ENCODE measurements at regions not wholly inside any gene's neighbourhood (a gene's known extent, or its start where the extent isn't known, plus 50 kb on each side); places are given as distances from the start of the nearest gene placed in this dataset.
"Not testable (repeated sequence)": the region's sequence is repeated elsewhere in the genome, so short reads cannot be mapped to it uniquely, and the experiment has no call there.

DNA sequence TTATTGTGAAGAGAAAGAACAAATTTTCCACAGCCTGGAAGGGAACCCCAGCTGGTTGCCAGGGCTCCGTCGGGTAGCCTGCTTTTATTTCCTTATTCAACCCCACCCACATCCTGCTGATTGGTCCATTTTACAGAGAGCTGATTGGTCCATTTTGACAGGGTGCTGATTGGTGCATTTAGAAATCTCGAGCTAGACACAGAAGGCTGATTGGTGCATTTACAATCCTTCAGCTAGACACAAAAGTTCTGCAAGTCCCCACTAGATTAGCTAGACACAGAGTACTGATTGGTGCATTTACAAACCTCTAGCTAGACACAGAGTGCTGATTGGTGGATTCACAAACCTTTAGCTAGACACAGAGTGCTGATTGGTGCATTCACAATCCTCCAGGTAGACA is 241.1 kb downstream of the TFEC start:
- not testable (repeated sequence) for DNase-seq

DNA sequence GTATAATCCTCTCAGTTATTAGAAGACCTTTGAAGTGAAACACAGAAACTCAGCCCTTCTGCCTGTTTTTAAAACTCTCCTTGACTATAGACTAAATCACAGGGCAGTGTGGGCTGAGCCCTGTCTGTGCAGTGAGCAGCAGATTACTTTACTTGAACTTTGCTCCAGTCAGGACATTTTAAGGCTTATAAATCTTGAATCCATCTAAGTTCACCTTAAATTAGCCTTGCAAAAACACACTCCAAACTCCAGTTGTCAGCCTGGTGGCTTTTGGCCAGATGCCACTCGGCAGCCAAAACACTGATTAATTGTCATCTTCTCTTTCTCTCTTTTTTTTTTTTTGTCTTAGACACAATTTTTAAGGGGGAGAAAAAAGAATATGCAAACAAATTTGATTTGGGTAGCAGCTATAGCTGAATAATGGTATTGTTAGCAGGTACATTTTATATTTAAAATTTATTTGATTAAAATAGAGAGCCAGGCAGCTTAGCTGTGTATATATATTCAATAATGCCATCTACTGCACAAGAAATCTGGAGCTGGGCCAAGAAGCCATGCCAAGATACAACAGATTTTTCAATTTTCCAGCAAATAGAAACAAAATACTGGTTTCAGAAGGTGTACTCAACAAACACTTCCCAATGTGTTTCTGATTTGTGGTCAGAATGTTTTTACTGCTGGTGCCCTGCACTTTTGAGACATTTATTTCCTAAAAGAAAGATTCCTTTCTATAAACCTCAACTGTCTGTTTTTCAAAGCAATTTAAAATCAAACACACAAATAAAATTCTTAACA is 247.7 kb downstream of the TFEC start:
- DNase-seq, result peak; percentile 19

DNA sequence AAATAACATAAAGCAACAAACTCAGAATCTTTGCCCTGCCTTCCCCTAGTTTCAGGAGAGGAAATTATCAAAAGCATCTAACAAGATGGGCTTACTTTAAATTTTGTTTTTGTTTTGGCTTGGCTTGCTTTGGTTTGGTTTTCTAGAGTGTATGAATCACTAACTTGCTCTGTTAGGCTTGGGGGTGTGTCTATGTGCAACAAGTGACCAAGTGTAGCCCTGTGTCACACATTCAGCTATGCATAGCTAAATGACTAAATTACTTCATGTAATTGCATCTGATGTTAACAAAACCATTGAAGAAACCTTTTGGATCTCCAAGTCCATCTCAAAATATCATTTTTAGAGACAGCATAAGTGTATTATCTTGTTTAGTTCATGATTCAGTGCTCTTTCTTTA is 251.0 kb downstream of the TFEC start:
- no peak for DNase-seq

DNA sequence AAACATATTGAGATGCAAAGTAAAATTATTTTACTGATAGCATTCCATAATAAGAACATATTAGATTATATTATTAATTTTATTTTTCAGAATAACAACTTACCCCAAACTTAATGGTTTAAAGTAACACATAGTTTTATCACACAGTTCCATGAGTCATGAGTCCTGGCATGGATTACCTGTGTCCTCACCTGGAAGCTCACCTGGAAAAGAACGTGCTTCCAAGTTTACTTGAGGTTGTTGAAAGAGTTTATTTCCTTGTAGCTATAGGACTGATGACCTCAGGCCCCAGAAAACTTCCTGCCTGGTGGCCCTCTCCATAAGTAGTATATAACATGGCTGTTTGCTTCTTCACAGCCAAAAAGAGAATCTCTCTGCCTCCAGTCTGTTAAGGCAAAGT is 254.6 kb downstream of the TFEC start:
- DNase-seq, result no peak

DNA sequence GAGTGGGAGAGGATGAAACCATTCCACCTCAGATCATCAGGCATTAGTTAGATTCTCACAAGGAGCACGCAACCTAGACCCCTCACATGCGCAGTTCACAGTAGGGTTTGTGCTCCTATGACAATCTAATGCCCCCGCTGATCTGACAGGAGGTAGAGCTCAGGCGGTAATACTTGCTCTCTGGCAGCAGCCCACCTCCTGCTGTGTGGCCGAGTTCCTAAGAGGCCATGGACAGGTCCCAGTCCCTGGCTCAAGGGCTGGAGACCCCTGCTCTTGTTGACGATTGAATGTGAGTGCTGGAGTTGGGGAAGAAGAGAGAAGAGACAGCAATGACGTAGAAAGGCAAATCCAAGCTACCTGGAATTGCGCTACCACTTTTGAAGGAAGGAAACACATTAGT is 267.2 kb downstream of the TFEC start:
- no peak for DNase-seq

DNA sequence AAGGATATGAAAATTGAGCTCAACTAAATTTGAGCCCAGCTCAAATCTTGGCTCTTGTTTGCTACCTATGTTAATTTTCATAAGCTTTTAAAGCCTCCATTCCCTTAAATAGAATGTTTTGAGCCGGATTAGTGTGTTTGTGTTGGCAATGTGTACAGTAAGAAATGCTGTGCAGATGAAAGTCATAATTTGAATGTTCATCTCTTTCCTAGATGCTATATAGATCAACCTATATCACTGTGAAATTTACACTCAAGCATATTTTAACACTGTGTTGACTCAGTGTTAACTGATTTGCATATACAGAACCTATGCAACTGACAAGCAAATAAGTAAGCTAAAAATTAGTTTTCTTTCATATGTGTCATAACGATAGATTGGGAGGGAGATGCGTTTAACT is 272.5 kb downstream of the TFEC start:
- DNase-seq, result no peak

DNA sequence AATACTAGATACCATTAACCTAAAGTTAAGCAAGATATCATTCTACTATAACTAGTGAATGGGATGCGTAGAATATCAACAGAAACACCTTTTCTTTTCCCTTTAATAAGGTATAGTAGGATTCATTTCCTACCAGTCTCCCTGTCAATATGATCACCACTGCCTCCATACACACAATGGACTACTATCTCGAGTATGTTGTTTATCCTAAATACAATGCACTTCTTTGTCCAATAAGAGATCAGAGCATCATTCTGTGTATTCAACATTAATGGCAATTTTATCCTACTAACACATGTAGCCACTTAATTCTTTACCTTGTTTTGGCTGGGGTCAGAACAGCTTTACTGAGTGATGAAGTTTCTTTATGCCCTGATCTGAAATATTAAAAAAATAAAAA is 276.3 kb downstream of the TFEC start:
- no peak for DNase-seq

DNA sequence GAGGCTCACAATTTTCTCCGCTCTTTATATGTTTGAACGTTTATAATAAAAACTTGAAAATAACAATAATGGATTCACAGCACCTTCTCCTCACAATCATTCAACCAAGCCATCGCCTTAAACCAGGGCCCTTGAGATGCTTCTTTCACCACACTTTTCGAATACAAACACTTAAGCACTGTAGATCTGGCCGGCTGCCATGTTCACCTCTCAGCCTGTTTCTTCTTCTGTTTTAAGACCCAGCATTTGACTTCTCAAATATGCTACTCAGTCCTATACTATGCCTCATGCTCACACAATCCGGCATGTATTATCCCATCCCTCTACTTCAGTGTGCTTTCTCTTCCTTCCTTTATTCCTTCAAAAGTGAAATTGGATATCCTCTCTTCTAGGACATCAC is 280.6 kb downstream of the TFEC start:
- no peak for DNase-seq

DNA sequence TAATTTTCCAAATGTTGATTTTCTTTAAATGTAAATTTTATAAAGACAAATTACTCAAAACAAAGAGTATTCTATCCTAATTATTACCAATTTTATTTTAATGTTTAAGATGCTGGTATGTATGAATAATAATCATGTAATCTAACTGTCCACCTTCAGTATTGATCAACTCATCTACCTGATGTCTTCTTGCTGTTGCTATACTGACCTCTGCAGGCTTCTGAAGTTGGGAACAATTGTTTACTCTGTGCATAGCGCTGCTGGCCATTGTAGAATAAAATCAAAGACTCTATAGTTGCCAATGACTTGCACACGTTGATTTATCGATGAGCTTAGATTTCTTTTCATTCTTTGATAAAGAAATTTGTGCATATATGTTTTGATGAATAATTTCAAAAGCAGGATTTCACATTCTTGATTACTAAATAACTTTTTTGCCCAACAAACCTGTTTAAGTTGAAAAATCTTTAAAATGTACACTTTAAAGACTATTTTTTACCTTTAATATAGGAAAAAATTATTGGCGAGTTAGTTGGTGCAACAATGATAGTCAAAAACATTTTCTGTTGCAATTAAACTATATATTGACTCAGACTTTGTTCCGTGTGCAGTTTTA is 282.3 kb downstream of the TFEC start:
- no peak for DNase-seq

DNA sequence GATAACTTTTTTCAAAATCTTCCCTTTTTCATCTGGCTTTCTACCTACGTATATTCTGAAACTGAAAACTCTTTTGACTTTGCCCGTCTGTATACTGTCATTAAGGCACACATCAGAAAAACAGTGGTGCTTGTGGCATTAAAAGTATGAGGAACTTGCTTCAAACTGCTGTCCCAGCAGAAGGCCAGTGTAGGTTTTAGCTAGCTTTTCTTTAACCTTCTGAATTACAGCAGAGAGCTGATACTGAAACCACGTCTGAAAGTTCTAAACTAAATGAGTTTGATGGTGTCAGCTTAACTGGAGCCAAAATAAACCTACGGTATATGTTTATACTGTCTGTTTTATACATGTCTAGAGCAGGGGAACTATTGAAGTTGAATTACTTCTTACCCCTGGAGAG is 283.4 kb downstream of the TFEC start:
- DNase-seq, result no peak

DNA sequence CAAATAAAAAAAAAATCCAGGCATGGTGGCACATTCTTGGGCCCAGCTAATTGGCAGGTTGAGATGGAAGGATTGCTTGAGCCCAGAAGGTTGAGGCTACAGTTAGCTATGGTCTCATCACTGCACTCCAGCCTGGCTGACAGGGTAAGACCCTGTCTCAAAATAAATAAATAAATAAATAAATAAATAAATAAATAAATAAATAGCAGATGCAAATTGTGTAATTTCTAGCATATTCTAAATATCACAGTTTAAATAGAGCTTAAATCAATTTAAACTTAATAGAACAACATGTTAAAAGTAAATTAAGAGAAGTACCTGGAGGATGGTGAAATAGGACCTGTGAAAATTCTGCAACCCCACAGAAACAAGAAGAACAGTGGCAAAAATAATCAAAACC is 290.5 kb downstream of the TFEC start:
- DNase-seq, result no peak

DNA sequence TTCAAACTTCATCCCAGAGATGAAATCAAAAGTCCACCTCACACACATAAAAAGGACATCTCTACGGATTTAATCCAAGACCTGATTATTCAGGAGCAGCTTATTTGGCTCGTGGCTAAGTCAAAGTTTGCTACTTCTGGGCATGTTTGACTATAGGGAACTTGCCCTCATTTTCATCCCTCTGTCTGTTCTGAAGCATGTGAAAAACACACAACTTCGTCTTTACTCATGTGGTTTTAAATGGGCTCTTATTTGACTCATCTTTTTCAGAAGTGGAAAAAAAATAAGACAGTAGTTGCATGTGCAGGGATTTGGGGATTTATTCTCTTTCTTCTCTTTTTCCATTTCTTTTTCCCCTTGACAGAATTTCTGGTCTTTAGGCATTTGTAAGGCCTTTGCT is 295.9 kb downstream of the TFEC start:
- DNase-seq, result no peak

DNA sequence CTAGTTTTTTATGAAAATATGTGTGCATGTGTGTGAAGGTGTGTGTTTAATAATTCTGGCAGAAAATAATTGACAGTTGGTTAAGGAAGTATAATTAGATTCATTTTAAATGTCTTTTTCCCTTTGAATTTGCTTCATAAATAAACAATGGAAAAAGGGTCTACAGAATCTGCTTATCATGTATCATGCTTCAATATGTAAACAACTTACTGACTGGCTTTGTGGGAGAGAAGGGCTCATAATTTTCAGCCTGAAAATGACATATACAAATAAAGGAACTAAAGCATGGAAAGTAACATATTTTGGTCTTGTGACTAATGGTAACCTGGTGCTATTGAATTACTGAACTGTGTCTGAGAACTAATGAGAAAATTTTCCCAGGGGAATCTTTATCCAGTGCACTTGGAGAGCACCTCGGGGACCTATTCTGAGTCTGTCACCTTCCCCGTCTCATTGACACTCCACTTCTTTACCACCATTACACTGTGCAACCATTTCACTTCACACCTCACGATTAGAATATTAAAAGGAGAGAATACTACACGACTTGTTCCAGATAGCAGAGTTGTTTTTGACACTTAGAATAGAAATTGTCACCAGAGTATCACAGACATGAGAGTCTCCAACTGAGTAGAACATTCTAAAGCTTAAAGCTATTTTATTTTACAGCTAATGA is 298.6 kb downstream of the TFEC start:
- DNase-seq, result no peak

DNA sequence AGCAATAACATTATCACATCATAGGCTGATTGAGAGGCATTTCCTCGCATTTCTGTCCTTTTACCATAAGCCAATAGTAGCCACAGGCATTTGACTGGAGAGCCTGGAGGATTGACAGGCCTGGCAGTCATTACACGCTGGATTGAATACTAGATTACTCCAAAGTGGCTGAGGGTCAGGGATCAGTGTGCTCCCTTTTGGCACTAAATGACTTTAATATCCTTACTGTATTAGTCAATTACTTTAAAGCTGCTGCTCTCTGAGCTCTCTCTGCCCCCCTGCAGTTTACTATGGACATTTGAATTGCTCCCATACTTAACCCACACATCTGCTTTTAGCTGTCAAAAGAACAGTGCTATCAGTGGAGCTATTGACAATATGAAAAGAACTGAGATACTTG is 302.0 kb downstream of the TFEC start:
- DNase-seq, result no peak

DNA sequence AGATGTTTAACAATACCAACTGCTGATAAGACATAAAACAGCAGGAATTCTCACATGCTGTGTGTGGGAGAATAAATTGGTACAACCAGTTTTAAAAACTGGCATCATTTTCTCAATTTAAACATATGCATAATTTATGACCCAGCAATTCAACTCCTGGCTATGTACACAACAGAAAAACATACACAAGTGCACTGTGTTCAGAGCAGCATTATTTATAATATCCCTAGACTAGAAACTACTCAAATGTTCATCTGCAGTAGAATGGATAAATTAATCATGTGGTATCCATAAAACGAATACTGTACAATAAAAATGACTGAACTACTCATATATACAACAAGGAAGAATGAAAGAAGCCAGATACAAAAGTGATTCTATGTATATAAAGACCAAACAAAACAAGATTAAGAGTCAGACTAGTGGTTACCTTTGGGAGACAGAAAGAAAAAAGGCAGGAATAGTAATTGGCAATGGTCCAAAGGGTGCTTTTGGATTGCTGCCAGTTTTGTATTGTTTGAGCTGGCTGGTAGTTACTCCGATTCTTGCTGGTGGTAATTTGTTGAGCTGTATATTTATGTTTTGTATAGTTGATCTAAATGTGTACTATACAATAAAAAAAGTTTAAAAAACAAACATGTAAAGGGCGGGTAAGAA is 306.0 kb downstream of the TFEC start:
- no peak for DNase-seq

DNA sequence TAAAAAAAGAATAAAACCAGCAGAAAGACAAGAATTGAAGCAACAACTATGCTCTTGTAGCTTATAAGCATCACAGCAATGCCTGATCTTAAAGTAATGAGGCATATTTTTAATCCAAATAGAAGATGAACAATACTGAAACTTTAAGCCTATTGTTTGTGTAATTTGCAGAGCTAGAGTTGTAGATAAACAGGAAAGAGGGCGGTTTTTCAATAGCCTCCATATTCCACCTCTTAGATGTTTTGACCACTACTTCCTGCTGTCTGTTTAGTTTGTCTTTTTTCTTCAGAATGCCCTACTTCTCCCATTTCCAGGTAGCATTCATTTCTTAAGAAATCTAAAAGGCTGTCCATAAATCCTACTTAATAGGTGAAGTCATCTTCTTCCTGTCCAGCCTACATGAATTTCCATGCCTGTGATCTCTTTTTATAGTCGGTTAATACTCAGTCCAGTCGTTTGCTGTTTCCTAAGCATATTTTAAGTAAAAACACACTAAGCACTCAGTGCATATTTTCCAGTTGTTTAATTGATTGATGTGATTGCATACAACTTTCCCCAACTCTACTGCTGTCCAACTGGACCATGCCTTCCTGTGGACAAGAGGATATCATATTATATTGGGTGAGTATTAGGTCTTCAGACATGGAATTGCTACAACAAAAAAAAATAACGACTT is 308.1 kb downstream of the TFEC start:
- no peak for DNase-seq

DNA sequence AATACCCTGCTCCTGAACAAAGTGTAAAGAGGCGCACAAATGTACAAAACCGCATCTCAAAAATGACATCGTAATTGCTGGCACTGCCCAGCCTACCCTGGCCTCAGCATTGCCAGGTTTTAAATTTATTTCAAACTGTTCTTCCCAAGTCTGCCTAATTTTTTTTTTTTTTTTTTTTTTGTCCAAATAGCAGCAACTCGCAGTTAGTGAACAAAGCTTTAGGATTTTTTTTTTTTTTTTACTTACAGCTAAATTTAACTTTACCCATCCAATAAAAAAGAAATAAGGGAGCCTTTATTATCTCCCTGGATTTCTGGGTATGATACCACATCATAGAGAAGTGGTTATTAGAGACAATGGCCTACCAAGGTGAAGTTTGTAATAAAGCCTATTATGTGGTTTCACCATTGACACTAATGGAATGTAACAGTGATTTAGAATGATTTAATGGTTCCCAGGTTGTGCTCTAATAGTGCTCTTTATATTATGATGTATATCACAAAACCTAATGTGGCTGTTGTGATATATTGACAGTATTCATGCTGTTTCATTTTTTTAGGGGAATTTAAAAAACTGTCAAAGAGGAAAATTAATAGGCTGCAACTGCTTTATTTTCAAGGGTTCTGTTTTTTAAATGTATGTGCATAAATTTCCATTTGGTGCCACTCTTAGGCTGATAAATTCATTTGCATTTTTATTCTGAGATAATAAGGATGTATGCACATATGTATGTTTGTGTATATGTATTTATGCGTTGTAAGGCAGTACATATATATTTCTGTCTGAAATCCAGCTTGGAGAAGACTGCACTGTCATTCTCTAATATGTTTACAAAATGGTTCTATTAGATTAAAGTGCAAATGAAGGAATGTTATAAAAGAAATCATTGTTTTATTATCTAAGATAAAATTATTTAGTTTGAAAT is 309.0 kb downstream of the TFEC start:
- no peak for DNase-seq

DNA sequence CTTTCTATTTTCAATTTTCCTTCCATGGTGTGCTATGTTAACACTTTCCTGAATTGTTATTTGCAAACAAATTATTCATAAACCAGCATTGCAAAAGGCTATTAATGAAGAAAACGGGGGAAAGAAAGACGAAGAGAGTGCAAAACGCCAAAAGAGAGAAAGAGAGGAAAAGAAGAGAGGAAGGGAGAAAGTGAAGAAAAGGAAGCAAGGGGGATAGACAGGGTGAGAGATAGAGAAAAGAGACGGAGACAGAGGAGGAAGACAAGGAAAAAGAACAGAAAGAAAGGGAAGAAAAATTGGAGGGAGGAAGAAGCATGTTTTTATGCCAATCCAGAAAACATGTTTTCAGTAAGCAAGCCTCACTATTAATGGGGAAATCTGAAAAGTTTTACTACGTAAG is 310.6 kb downstream of the TFEC start:
- no peak for DNase-seq

DNA sequence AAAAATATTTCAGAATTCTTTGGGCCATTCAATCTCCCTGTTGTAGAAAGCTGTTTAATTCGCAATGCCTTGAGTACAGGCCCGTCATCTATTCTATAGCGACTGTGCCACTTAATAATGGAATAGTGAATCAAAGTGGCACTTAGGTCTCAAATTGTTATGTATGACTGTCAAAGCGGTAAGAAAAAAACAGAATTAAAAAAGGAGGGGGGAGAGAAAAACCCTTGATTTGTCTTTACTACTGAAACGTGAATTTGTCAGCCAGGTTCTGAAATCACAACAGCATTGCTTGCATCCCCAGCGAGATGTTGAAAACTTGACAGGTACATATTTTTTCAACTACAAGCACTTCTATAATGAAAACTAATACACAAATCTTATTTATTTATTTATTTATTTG is 320.9 kb downstream of the TFEC start:
- DNase-seq, result no peak

DNA sequence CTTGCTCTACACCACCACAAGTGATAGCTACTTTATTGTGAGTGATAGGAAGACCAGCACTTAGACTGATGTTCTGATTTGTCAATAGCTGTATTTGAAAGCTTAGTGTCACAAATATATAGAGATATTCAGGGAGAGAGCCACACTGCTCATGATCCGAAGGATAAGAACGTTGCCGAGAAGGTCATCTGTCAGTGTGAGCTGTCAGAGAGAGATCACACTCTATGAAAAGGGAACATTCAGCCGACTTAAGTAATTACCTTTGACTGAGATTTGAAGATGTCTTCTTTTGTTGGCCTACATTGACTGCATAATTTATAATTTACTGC is 322.6 kb downstream of the TFEC start:
- DNase-seq, result no peak

DNA sequence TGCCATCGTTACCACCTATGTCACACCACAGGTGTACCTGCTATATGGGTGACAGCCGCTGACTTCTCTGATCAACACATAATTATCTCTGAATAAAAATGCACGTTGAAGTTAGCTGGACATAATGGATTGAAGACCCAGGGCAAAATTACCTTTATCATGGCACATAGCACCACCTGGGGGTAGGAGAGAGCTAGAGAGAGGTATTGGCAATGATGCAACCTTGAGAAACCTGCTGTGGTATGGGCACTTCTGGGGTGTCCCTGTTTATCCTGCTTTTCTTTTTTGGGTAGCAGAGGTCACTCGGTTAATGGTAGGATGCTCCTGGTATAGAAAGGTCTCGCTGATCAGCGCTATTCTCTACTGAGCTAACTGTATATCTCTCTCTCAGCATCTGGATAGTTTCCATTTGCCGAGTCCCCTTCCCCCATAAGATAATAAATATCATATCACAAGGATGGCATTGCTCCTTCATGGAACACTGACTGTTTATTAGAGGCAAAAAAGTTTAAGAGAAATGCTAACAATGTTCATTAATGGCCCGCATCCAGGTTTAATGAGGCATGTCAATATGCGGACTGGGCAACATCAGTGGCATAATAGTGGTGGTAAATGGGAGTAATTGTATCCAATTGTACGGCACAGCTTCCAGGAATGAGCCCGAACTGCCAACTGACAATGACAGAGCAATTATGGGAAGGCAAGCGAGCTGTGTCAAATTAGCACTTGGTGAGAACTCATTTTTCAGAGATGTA is 323.1 kb downstream of the TFEC start:
- DNase-seq, result no peak
